Astrocyte of the cerebellum (primary cell): ENCODE measurements at regions not wholly inside any gene's neighbourhood (a gene's known extent, or its start where the extent isn't known, plus 50 kb on each side); places are given as distances from the start of the nearest gene placed in this dataset.

Experiments
- DNase-seq: peaks from one replicate; pipeline ENCODE4 v3.0.0-alpha.2; 2011; ENCODE audit warnings: low read depth
- H3K4me3 ChIP-seq: 2 replicates; pipeline ENCODE4 v1.5.1; 2011; ENCODE audit warnings: mild to moderate bottlenecking, low read depth, low read length, moderate library complexity
- in situ Hi-C: cut with HindIII; loops from 2 replicates; pipeline ENCODE4 v1.10.0; 2017; ENCODE audit warnings: low sequenced_read_pairs
- TF ChIP-seq, protein P1 (sequence below): IDR thresholded peaks from 2 replicates; pipeline ENCODE4 v1.5.1; 2012; ENCODE audit warnings: low read length, low read depth, moderate library complexity, mild to moderate bottlenecking; ENCODE audit errors: missing control alignments

DNA sequence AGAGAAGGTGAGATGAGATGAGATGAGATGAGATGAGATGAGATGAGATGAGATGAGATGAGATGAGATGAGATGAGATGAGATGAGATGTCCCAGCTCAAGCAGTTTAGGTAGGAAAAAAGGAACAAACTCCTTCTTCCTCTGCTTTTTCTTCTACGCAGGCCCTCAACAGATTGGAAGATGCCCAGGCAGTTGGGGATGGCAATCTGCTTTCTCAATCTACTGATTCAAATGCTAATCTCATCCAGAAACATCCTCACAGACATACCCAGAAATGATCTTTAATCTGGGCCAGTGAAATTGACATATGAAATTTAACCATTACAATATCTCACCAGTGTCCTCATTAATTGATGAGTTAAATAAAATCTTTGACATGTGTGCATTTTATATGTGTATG is 370.3 kb upstream of the SLC7A11 start:
- DNase-seq = no peak
- H3K4me3 ChIP-seq = no peak overlapping the region
- in situ Hi-C loops = no loop called here
- TF ChIP-seq, protein P1, sequence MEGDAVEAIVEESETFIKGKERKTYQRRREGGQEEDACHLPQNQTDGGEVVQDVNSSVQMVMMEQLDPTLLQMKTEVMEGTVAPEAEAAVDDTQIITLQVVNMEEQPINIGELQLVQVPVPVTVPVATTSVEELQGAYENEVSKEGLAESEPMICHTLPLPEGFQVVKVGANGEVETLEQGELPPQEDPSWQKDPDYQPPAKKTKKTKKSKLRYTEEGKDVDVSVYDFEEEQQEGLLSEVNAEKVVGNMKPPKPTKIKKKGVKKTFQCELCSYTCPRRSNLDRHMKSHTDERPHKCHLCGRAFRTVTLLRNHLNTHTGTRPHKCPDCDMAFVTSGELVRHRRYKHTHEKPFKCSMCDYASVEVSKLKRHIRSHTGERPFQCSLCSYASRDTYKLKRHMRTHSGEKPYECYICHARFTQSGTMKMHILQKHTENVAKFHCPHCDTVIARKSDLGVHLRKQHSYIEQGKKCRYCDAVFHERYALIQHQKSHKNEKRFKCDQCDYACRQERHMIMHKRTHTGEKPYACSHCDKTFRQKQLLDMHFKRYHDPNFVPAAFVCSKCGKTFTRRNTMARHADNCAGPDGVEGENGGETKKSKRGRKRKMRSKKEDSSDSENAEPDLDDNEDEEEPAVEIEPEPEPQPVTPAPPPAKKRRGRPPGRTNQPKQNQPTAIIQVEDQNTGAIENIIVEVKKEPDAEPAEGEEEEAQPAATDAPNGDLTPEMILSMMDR = no peak

DNA sequence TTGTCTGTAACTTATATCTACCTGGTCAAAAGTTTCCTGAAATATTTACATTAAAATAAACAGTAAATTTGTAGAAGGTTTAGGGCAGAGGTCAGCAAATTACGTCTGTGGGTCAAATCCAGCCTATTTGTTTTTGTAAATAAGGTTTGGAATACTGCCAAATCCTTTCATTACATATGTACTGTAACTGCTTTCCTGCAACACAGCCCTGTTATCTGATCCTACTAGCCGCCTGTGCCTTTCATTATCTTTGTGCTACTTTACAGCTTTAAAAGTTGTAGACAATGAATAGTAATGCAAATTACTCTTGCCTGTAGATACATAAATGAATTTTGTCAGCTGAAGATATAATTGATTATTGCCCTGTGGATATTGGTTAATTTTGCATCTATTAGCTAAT is 369.6 kb upstream of the SLC7A11 start:
- no peak for DNase-seq
- TF ChIP-seq, protein P1 = no peak
- in situ Hi-C loops = no loop called here
- no peak overlapping the region for H3K4me3 ChIP-seq

DNA sequence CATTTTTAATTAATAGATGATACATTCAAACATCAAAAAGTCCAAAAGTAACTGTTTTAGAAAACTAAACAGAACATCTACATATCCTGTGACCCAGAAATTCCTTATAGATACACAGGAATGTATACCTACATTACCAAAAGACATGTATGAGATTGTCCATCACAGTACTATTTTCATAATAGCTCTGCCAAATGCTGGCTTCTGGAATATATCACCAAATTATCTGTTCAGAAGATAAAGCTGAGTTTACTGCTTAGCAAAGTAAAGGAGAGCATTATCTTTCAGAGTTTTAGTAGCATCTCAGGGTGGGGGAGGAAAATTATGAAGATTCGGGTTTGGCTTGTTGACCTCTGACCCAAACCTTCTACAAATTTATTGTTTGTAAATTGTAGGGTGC is 368.9 kb upstream of the SLC7A11 start:
- TF ChIP-seq, protein P1 = no peak
- no peak overlapping the region for H3K4me3 ChIP-seq
- in situ Hi-C loops = no loop called here
- DNase-seq = no peak

DNA sequence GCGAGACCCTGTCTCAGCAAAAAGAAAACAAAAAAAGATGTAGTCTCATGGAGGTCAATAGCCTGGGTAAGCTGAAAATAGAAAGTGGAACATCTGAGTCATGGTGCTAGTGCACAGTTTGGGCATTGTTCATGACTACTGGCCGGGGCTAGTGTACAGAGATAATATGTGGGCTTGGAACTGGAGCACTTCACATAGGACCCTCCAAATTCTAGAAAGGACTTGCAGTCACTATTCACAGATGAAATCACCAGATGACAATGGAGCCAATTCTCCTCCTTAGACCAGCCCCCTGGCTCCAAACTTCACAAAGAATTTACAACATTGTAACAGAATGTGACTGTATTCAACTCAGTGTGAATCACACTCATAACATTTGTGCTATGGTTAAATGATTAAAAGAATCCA is 367.8 kb upstream of the SLC7A11 start:
- TF ChIP-seq, protein P1 = no peak
- peak; percentile 78 for DNase-seq
- H3K4me3 ChIP-seq = no peak overlapping the region
- in situ Hi-C loops = no loop called here

DNA sequence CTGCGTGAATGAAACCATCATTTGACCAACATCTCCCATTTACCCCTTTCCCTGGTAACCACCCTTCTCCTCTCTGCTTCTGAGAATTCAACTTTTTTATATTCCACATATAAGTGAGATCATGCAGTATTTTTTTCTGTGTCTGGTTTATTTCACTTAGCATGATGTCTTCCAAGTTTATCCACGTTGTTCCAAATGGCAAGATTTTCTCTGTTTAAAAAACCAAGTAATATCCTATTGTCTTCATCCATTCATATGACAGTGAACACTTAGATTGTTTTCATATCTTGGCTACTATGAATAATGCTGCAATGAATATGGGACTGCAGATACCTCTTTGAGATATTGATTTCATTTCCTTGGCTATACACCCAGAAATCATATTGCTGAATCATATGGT is 362.4 kb upstream of the SLC7A11 start:
- TF ChIP-seq, protein P1 = no peak
- DNase-seq = no peak
- in situ Hi-C loops = no loop called here

DNA sequence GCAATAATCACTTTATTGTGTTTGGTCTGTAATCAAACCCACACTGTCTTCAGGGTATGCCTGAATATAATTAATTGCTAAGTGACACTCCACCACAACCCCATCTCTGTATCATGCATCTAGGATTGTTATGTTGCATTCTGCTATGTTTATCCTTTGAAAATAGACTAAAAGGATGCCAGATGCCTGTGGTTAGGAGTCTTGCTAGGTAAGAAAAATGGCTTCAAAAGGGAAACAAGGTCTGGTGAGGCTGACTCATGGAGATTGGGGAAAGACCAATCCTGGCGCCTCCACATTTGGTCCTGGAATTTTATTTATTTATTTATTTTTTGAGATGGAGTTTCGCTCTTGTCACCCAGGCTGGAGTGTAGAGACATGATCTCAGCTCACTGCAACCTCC is 360.5 kb upstream of the SLC7A11 start:
- no peak overlapping the region for H3K4me3 ChIP-seq
- in situ Hi-C loops = no loop called here
- DNase-seq = peak; percentile 95
- TF ChIP-seq, protein P1 = no peak

More for the DNA sequence above, 362.4 kb upstream of the SLC7A11 start:
- H3K4me3 ChIP-seq = no peak overlapping the region

DNA sequence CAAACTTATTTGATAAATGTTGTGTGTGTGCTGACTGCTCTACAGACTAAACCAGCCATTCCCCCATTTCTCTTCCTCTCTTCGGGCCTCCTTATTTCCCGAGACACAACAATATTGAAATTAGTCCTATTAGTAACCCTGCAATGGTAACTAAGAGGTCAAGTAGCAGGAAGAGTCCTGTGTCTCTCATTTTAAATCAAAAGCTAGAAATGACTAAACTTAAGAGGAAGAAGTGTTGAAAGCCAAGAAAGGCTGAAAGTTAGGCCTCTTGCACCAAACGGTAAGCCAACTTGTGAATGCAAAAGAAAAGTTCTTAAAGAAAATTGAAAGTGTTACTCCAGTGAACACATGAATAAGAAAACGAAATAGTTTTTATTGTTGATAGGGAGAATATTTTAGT is 357.8 kb upstream of the SLC7A11 start:
- TF ChIP-seq, protein P1 = no peak
- no peak overlapping the region for H3K4me3 ChIP-seq
- in situ Hi-C loops = no loop called here
- no peak for DNase-seq
